Uterus (tissue), 2 donors: ENCODE measurements at regions not wholly inside any gene's neighbourhood (a gene's known extent, or its start where the extent isn't known, plus 50 kb on each side); places are given as distances from the start of the nearest gene placed in this dataset.

ENCODE experiments used
- CTCF ChIP-seq, 4 experiments: fragments of 200-600 bp in 2 of 4; fragments of 450-650 bp in 2 of 4; sonication (generic) in 2 of 4; IDR thresholded peaks; one replicate each; pipeline ENCODE4 v1.5.1; 2016 to 2019; ENCODE audit warnings: antibody characterized with exemption in 4 of 4, mild to moderate bottlenecking in 2 of 4, moderate library complexity in 1 of 4
- POLR2A ChIP-seq, 2 donors: fragments of 450-650 bp; IDR thresholded peaks; one replicate each; pipeline ENCODE4 v1.6.1; 2016; ENCODE audit warnings: antibody characterized with exemption in 2 of 2, mild to moderate bottlenecking in 1 of 2, moderate library complexity in 1 of 2

GRCh38 chr21:19853061-19853460 is 1145.1 kb upstream of the NCAM2 start:
- TF ChIP-seq CTCF (IDR thresholded peaks at IDR 0.05), result no peak
- no peak for TF ChIP-seq POLR2A (IDR thresholded peaks at IDR 0.05)
